Endothelial cell of umbilical vein (primary cell): ENCODE measurements at regions not wholly inside any gene's neighbourhood (a gene's known extent, or its start where the extent isn't known, plus 50 kb on each side); places are given as distances from the start of the nearest gene placed in this dataset.

Experiments
- BruUV-seq: library from RNA; stranded (reverse); fragments of 400-500 nt; replicated peaks from 2 replicates; lab custom pipeline; 2021; lab: Mats Ljungman, UMichigan
- CTCF ChIA-PET: fragments of 300-600, 350-600 bp; sonication (Branson Sonifier 250); formaldehyde crosslinking; loops from one replicate; lab custom pipeline; 2021; ENCODE audit warnings: antibody characterized with exemption, inconsistent platforms; lab: Charles Lee
- POLR2A ChIA-PET: fragments of 300-600, 350-600 bp; sonication (Branson Sonifier 250); formaldehyde crosslinking; loops from one replicate; lab custom pipeline; 2021; ENCODE audit warnings: antibody characterized with exemption, inconsistent platforms; lab: Charles Lee
- DNase-seq: peaks from one replicate; pipeline ENCODE4 v3.0.0-alpha.2; 2011; ENCODE audit warnings: low read depth, low spot score
- FAIRE-seq: peaks from 2 replicates; lab custom pipeline; 2011; peaks lifted over from hg19 to GRCh38; lab: Jason Lieb, UNC
- H2AFZ ChIP-seq: 2 replicates; pipeline ENCODE4 v1.6.0; 2012; ENCODE audit warnings: low read depth, low read length, control low read depth, inconsistent platforms
- H3K27ac ChIP-seq: 2 replicates; pipeline ENCODE4 v1.5.1; 2011; ENCODE audit warnings: low read depth, mild to moderate bottlenecking, control low read depth, low read length, moderate library complexity; ENCODE audit not compliant: insufficient read depth
- H3K27me3 ChIP-seq, 2 experiments: 2 replicates each; pipeline versions ENCODE4 v1.6.0 to v1.6.1; 2011; ENCODE audit warnings: low read length in 2 of 2, mixed read lengths in 1 of 2; ENCODE audit not compliant: control insufficient read depth in 2 of 2, insufficient read depth in 2 of 2
- H3K36me3 ChIP-seq, 2 experiments: 2 replicates in 1 of 2; 3 replicates in 1 of 2; pipeline ENCODE4 v1.5.1; 2011; ENCODE audit warnings: low read length in 2 of 2, mild to moderate bottlenecking in 1 of 2, moderate library complexity in 1 of 2; ENCODE audit not compliant: control insufficient read depth in 2 of 2, insufficient read depth in 2 of 2; ENCODE audit errors: extremely low read depth in 1 of 2
- H3K4me1 ChIP-seq: 3 replicates; pipeline ENCODE4 v1.5.1; 2011; ENCODE audit warnings: mild to moderate bottlenecking, low read length; ENCODE audit not compliant: control insufficient read depth, insufficient read depth; ENCODE audit errors: extremely low read depth
- H3K4me2 ChIP-seq: 2 replicates; pipeline ENCODE4 v1.6.1; 2011; ENCODE audit warnings: low read length, control low read depth, mixed read lengths; ENCODE audit not compliant: insufficient read depth
- H3K4me3 ChIP-seq, 3 experiments: fragments of 200-600 bp in 1 of 3; sonication (generic), shearing (Covaris generic) in 1 of 3; replicated peaks in 1 of 3; 2 replicates each; pipeline ENCODE4 v1.5.1; 2011 to 2016; ENCODE audit warnings: control low read depth in 3 of 3, low read length in 3 of 3, mild to moderate bottlenecking in 2 of 3, inconsistent platforms in 1 of 3, low read depth in 1 of 3, moderate library complexity in 1 of 3; ENCODE audit not compliant: insufficient read depth in 1 of 3
- H3K79me2 ChIP-seq: 2 replicates; pipeline ENCODE4 v1.6.0; 2012; ENCODE audit warnings: low read length, inconsistent platforms; ENCODE audit not compliant: control insufficient read depth, insufficient read depth
- H3K9ac ChIP-seq: replicated peaks from 2 replicates; pipeline ENCODE3; 2011; ENCODE audit warnings: low read length, control low read depth; ENCODE audit not compliant: insufficient read depth; ENCODE audit errors: extremely low read depth
- H3K9me1 ChIP-seq: replicated peaks from 3 replicates; pipeline ENCODE4 v1.6.0; 2011; ENCODE audit warnings: mild to moderate bottlenecking, low read length; ENCODE audit not compliant: control insufficient read depth, insufficient read depth; ENCODE audit errors: extremely low read depth
- H3K9me3 ChIP-seq: replicated peaks from 2 replicates; pipeline ENCODE4 v1.5.1; 2012; ENCODE audit warnings: low read length, inconsistent platforms; ENCODE audit not compliant: control insufficient read depth, insufficient read depth
- H4K20me1 ChIP-seq: replicated peaks from 2 replicates; pipeline ENCODE3; 2011; ENCODE audit warnings: mild to moderate bottlenecking, low read length; ENCODE audit not compliant: control insufficient read depth, insufficient read depth; ENCODE audit errors: extremely low read depth
- CTCF ChIP-seq, 2 donors: IDR thresholded peaks; 1 replicate in 1 of 2; 2 replicates in 1 of 2; pipeline ENCODE4 v1.5.1; 2011; ENCODE audit warnings: low read length in 2 of 2, mild to moderate bottlenecking in 2 of 2, moderate library complexity in 2 of 2, control low read depth in 1 of 2, inconsistent platforms in 1 of 2, low read depth in 1 of 2; ENCODE audit not compliant: insufficient read depth in 1 of 2; ENCODE audit errors: extremely low read depth in 1 of 2
- EZH2 ChIP-seq: IDR thresholded peaks from 2 replicates; pipeline ENCODE4 v1.6.1; 2012; ENCODE audit warnings: borderline replicate concordance, low read depth, mild to moderate bottlenecking, moderate library complexity, low read length, inconsistent platforms; ENCODE audit not compliant: severe bottlenecking
- FOS ChIP-seq: IDR thresholded peaks from 2 replicates; pipeline ENCODE4 v1.6.1; 2011; ENCODE audit warnings: mild to moderate bottlenecking, low read length, moderate library complexity, borderline replicate concordance; ENCODE audit not compliant: insufficient read depth
- GATA2 ChIP-seq: IDR thresholded peaks from 2 replicates; pipeline ENCODE4 v1.7.0; 2011; ENCODE audit warnings: low read depth, mild to moderate bottlenecking, moderate library complexity, mixed read lengths, low read length; ENCODE audit not compliant: insufficient read length, insufficient read depth
- JUN ChIP-seq: IDR thresholded peaks from 2 replicates; pipeline ENCODE4 v1.6.1; 2011; ENCODE audit warnings: borderline replicate concordance, low read depth; ENCODE audit not compliant: insufficient read length, insufficient read depth
- MAX ChIP-seq: IDR thresholded peaks from 2 replicates; pipeline ENCODE4 v1.6.1; 2011; ENCODE audit not compliant: insufficient read depth, insufficient read length
- MYC ChIP-seq: IDR thresholded peaks from one replicate; pipeline ENCODE4 v1.6.1; 2011; ENCODE audit warnings: mild to moderate bottlenecking, low read depth, low read length
- POLR2A ChIP-seq: IDR thresholded peaks from 2 replicates; pipeline ENCODE4 v1.6.1; 2012; ENCODE audit warnings: low read depth, mild to moderate bottlenecking, control low read depth, low read length
- POLR2AphosphoS5 ChIP-seq: IDR thresholded peaks from 2 replicates; pipeline ENCODE4 v1.6.1; 2012; ENCODE audit warnings: low read depth, mild to moderate bottlenecking, control low read depth, low read length, moderate library complexity; ENCODE audit not compliant: insufficient read depth
- dilution Hi-C: fragments of 300-500 bp; cut with MboI; formaldehyde crosslinking; loops from one replicate; pipeline ENCODE4 v1.15.0; 2019; ENCODE audit warnings: low sequenced_read_pairs; ENCODE audit not compliant: extremely low pct_ligation_motif_present
- intact Hi-C: fragments of 100-400 bp; cut with micrococcal nuclease; formaldehyde crosslinking; loops from one replicate; pipeline ENCODE4 v1.10.0; 2022

- dilution Hi-C loops (no loop called here), intact Hi-C loops (no loop called here)
- no peaks in the 10 kb centered on the region for H4K20me1 ChIP-seq
- H3K4me1 ChIP-seq: no peaks in the 10 kb centered on the region
- no peak for DNase-seq
- POLR2A ChIA-PET: no interaction called here
- CTCF ChIA-PET: no interaction called here
- BruUV-seq: no TSS peak
- no peak overlapping the region for H3K9ac ChIP-seq
- H3K4me2 ChIP-seq: no peak overlapping the region
- no peaks in the 10 kb centered on the region for H3K36me3 ChIP-seq
- H3K9me3 ChIP-seq: peaks cover 4% of the 10 kb centered on the region
- FAIRE-seq: no peak
- no peaks in the 10 kb centered on the region for H3K9me1 ChIP-seq
- H3K27ac ChIP-seq: no peak overlapping the region
- H3K27me3 ChIP-seq: no peaks in the 10 kb centered on the region
- no peak overlapping the region for H2AFZ ChIP-seq
- H3K4me3 ChIP-seq: no peak overlapping the region
- TF ChIP-seq JUN: no peak
- no peak for TF ChIP-seq FOS
- no peak for TF ChIP-seq CTCF (IDR thresholded peaks at IDR 0.05; ENCODE audit: extremely low read depth in 1 of 2, insufficient read depth in 1 of 2, low read depth in 1 of 2, low read length in 2 of 2)
- no peak for TF ChIP-seq MYC
- TF ChIP-seq GATA2: no peak
- TF ChIP-seq POLR2A: no peak
- TF ChIP-seq MAX: no peak
- TF ChIP-seq EZH2: no peak
- TF ChIP-seq POLR2AphosphoS5: no peak
- no peaks in the 10 kb centered on the region for H3K79me2 ChIP-seq
Observed at GRCh38 chr19:30871979-30872378, 477.3 kb downstream of the TSHZ3 start.
